SK-N-SH treated with all-trans-retinoic acid at 6 μM for 48 hours (cell line): ENCODE measurements at regions not wholly inside any gene's neighbourhood (a gene's known extent, or its start where the extent isn't known, plus 50 kb on each side); places are given as distances from the start of the nearest gene placed in this dataset.
A peak's percentile ranks its signal among the peaks of the same experiment; 100 is the strongest.

ENCODE experiments used
- ATAC-seq: fragments of 200-7000 bp; cut with Tn5 transposase; 3 replicates; pipeline ENCODE4 v1.9.1; 2020; ENCODE audit warnings: mild to moderate bottlenecking, moderate library complexity
- ARNTL ChIP-seq: fragments of 450-650 bp; formaldehyde crosslinking; IDR thresholded peaks from 2 replicates; pipeline ENCODE4 v1.5.0; 2020; ENCODE audit warnings: low read depth, mild to moderate bottlenecking, moderate library complexity, borderline replicate concordance
- BACH2 ChIP-seq: fragments of 250-450 bp; sonication (Bioruptor Pico); IDR thresholded peaks from 2 replicates; pipeline ENCODE4 v1.9.0; 2021; ENCODE audit warnings: mild to moderate bottlenecking, borderline replicate concordance
- CREB5 ChIP-seq: fragments of 250-450 bp; sonication (Bioruptor Pico); IDR thresholded peaks from 2 replicates; pipeline ENCODE4 v1.5.1; 2020; ENCODE audit warnings: low read depth, mild to moderate bottlenecking, moderate library complexity
- CSDC2 ChIP-seq: fragments of 250-450 bp; sonication (Bioruptor Pico); IDR thresholded peaks from 2 replicates; pipeline ENCODE4 v1.5.0; 2020; ENCODE audit warnings: mild to moderate bottlenecking, moderate library complexity
- CSRNP3 ChIP-seq: fragments of 250-450 bp; sonication (Bioruptor Pico); IDR thresholded peaks from 2 replicates; pipeline ENCODE4 v1.5.1; 2021; ENCODE audit warnings: mild to moderate bottlenecking, moderate library complexity
- ESRRG ChIP-seq: fragments of 250-450 bp; sonication (Bioruptor Pico); IDR thresholded peaks from 2 replicates; pipeline ENCODE4 v1.6.1; 2021; ENCODE audit warnings: mild to moderate bottlenecking
- GLIS3 ChIP-seq: fragments of 250-450 bp; sonication (Bioruptor Pico); IDR thresholded peaks from 2 replicates; pipeline ENCODE4 v1.5.0; 2020; ENCODE audit warnings: mild to moderate bottlenecking, moderate library complexity
- ISL1 ChIP-seq: fragments of 250-450 bp; sonication (Bioruptor Pico); IDR thresholded peaks from 2 replicates; pipeline ENCODE4 v2.1.2; 2022; ENCODE audit warnings: mild to moderate bottlenecking, moderate library complexity
- OSR1 ChIP-seq: fragments of 250-450 bp; sonication (Bioruptor Pico); IDR thresholded peaks from 2 replicates; pipeline ENCODE4 v1.8.0; 2022; ENCODE audit warnings: moderate library complexity, mild to moderate bottlenecking, inconsistent platforms
- PATZ1 ChIP-seq: fragments of 250-450 bp; sonication (Bioruptor Pico); IDR thresholded peaks from 2 replicates; pipeline ENCODE4 v1.8.0; 2020; ENCODE audit warnings: mild to moderate bottlenecking, moderate library complexity, borderline replicate concordance
- PPARA ChIP-seq: fragments of 250-450 bp; sonication (Bioruptor Pico); IDR thresholded peaks from 2 replicates; pipeline ENCODE4 v1.5.0; 2020; ENCODE audit warnings: mild to moderate bottlenecking, borderline replicate concordance
- RARB ChIP-seq: fragments of 250-450 bp; sonication (Bioruptor Pico); IDR thresholded peaks from 2 replicates; pipeline ENCODE4 v1.8.0; 2021; ENCODE audit warnings: mild to moderate bottlenecking, moderate library complexity
- SNAI2 ChIP-seq: fragments of 250-450 bp; sonication (Bioruptor Pico); IDR thresholded peaks from 2 replicates; pipeline ENCODE4 v1.5.0; 2020; ENCODE audit warnings: mild to moderate bottlenecking, moderate library complexity
- TSHZ2 ChIP-seq: fragments of 250-450 bp; sonication (Bioruptor Pico); IDR thresholded peaks from 2 replicates; pipeline ENCODE4 v1.5.0; 2020; ENCODE audit warnings: mild to moderate bottlenecking, moderate library complexity
- ZC3H10 ChIP-seq: fragments of 250-450 bp; sonication (Bioruptor Pico); IDR thresholded peaks from 2 replicates; pipeline ENCODE4 v1.5.1; 2021; ENCODE audit warnings: mild to moderate bottlenecking, moderate library complexity
- ZFP3 ChIP-seq: fragments of 250-450 bp; sonication (Bioruptor Pico); IDR thresholded peaks from 2 replicates; pipeline ENCODE4 v1.5.0; 2020; ENCODE audit warnings: mild to moderate bottlenecking, moderate library complexity
- ZNF565 ChIP-seq: fragments of 450-650 bp; formaldehyde crosslinking; conservative IDR thresholded peaks from 2 replicates; pipeline ENCODE4 v1.5.0; 2020; ENCODE audit warnings: low read depth, mild to moderate bottlenecking, moderate library complexity
- ZNF70 ChIP-seq: fragments of 450-650 bp; formaldehyde crosslinking; IDR thresholded peaks from 2 replicates; pipeline ENCODE4 v1.5.0; 2020; ENCODE audit warnings: mild to moderate bottlenecking, moderate library complexity

GRCh38 chr2:200744201-200744602, 67.5 kb upstream of the BZW1 start:
- no peak for TF ChIP-seq CREB5
- no peak for TF ChIP-seq ESRRG (CRISPR knock-in tag)
- TF ChIP-seq CSRNP3 = no peak
- TF ChIP-seq ISL1 = no peak
- TF ChIP-seq PPARA (CRISPR knock-in tag) = no peak
- no peak for TF ChIP-seq RARB (CRISPR knock-in tag)
- TF ChIP-seq ZNF565 (CRISPR knock-in tag) = no peak
- no peak for TF ChIP-seq ARNTL (CRISPR knock-in tag)
- TF ChIP-seq ZFP3 (CRISPR knock-in tag) = no peak
- no peak for TF ChIP-seq TSHZ2 (CRISPR knock-in tag)
- no peak for ATAC-seq

- ATAC-seq = no peak
- TF ChIP-seq CSDC2 (CRISPR knock-in tag) = no peak
- no peak for TF ChIP-seq RARB (CRISPR knock-in tag)
- no peak for TF ChIP-seq ZNF70
- no peak for TF ChIP-seq OSR1 (CRISPR knock-in tag)
- TF ChIP-seq BACH2 (CRISPR knock-in tag) = no peak
- no peak for TF ChIP-seq SNAI2 (CRISPR knock-in tag)
- no peak for TF ChIP-seq PATZ1 (CRISPR knock-in tag)
- no peak for TF ChIP-seq ARNTL (CRISPR knock-in tag)
- TF ChIP-seq ESRRG (CRISPR knock-in tag) = no peak
- no peak for TF ChIP-seq ZC3H10 (CRISPR knock-in tag)
- TF ChIP-seq CSRNP3 = no peak
- TF ChIP-seq, all 23 proteins: peak for 0
These were observed 65.4 kb upstream of the BZW1 start for GRCh38 chr2:200746301-200746700.

- ATAC-seq = peak; percentile 34; the same call in 1 of the 3 replicates
- TF ChIP-seq SNAI2 (CRISPR knock-in tag) (no peak), PATZ1 (CRISPR knock-in tag) (no peak), OSR1 (CRISPR knock-in tag) (no peak), ZNF70 (no peak), ISL1 (no peak), GLIS3 (CRISPR knock-in tag) (no peak)
These were observed 63.8 kb upstream of the BZW1 start for GRCh38 chr2:200747668-200748618.
